CD4-positive, alpha-beta T cell treated with Interleukin-6 for 4 hours (primary cell): ENCODE measurements at regions not wholly inside any gene's neighbourhood (a gene's known extent, or its start where the extent isn't known, plus 50 kb on each side); places are given as distances from the start of the nearest gene placed in this dataset.

Experiments used
- DNase-seq: peaks from one replicate; pipeline ENCODE4 v3.0.0-alpha.2; 2020; ENCODE audit warnings: mixed read lengths

- no peak for DNase-seq
These were observed 100.1 kb downstream of the MAFB start for GRCh38 chr20:40588891-40589290.

GRCh38 chr20:40587038-40587437 is 102.0 kb downstream of the MAFB start:
- DNase-seq, result no peak

DNA sequence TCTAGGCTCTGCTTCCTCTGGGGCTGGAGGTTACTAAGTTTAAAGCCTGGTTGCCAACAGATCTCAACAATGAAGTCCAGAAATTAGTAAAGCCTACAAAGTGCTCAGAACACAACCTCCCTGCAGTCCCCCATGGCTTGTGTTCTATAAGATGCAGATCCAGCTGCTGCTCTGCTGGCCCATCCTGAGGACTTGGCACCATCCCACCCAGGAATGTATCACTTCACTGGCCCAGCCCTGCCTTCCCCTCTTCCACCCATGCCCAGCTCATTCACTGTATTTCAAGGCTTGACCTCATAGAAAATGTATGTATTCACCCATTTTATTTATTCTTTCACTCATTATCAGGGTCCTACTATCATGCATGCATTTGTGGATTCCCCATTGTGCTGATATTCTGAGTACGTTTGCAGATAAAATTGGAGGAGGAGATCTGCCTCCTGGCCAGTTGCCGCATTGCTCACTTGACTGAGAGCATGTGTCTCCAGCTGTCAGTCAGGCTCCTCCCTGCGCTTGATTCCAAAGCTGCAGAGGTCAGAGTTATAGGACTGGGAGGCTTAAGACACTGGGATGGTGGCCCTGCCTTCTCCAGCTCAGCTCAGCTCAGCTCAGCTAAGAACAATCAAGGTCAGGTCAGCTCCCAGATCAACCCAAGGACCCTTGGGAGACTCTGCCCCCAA is 104.8 kb downstream of the MAFB start:
- no peak for DNase-seq

DNA sequence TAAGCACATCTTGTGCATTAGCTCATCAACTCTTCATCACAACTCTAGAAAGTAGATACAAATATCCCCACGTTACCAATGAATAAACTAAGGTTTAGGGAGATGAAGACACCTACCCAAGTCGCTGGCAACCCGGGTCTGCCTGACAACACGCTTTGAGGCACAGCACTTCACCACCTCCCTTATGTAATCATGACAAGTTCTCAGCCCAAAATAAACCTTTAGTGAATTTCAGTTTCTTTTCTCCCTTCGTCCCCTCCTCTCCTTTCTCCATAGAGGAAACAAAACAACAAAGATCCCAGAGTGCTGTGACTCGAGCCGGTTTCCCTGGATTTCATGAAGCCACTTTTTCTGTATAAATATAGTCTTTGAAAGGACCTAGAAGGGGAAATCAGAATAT is 105.4 kb downstream of the MAFB start:
- no peak for DNase-seq

DNA sequence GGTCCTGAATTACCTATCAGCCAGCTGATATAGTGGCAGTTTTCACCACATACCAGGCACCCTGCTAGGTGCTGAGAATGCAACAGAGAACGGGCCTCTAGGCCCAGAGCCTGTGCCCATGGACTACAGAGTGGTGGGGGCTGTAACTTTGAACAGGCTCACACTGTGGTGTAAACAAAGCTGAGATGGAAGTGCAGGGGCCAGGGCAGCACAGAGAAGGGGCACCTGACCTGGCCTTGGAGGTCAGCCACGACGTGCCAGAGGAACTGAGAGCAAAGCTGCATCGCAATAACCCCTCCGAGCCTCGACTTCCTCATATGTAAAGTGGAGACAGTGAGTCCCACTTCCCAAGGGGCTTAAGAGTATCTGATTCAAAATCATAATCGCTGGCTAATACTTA is 105.8 kb downstream of the MAFB start:
- no peak for DNase-seq

GRCh38 chr20:40582531-40582930 is 106.5 kb downstream of the MAFB start:
- no peak for DNase-seq

DNA sequence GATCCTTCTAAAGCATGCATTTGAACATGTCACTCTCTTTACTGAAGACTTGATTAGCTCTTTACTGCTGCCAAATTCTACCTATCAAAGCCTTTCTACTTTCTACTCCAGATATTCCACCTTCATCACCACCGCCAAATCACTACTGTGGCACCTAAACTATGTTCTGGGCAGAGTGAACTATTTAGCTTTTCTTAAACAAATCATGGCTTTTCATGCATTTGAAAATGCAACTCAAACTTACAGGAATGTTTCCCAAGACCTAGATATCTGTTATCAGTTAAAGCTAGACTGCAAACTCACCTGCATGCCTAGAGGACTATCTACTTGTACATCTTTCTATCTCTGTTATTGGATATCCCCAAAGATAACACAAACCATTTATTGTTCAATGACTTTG is 109.3 kb downstream of the MAFB start:
- no peak for DNase-seq

GRCh38 chr20:40578961-40579360 is 110.1 kb downstream of the MAFB start:
- no peak for DNase-seq

- no peak for DNase-seq
These were observed 113.2 kb downstream of the MAFB start for GRCh38 chr20:40575851-40576250.

DNA sequence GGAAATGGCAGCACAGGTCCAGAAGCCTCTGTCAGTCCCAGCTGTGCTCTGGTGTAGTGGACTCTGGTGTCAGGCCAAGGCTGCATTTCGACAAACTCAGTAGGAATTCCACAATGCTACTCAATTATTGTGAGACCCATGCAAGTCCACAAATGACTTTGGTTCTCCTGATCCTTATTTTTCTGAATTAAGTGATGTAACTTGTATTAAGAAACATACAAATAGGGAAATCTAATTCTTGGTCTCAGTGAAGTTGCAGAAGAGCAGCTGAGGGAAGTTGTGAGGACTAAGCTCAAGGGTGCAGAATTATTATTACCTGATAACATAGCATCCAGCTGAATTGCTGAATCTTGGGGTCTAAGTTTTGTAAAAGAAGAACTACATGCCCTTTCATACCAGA is 116.8 kb downstream of the MAFB start:
- no peak for DNase-seq

DNA sequence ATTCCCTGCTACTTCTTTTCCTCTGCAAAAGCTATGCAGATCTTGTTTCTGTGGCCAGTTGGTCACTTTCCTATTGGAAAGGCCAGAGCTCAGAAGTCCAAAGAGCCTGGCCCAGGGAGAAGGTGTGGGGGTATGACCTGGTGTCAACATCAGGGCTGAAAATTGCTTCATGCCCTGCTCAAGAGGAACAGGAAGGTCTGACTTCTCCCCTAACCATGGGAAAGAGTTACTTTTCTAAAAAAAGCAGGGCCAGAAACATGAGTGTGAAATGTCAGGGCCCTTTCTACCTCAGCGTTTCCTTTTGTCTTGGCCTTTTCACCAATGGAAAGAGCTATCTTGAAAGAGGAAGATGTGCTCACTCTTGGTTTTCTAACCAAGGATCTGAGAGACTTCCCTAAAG is 117.4 kb downstream of the MAFB start:
- DNase-seq, result no peak

- no peak for DNase-seq
These were observed 120.8 kb downstream of the MAFB start for GRCh38 chr20:40568200-40568599.

GRCh38 chr20:40565682-40566040 is 123.4 kb downstream of the MAFB start:
- no peak for DNase-seq

DNA sequence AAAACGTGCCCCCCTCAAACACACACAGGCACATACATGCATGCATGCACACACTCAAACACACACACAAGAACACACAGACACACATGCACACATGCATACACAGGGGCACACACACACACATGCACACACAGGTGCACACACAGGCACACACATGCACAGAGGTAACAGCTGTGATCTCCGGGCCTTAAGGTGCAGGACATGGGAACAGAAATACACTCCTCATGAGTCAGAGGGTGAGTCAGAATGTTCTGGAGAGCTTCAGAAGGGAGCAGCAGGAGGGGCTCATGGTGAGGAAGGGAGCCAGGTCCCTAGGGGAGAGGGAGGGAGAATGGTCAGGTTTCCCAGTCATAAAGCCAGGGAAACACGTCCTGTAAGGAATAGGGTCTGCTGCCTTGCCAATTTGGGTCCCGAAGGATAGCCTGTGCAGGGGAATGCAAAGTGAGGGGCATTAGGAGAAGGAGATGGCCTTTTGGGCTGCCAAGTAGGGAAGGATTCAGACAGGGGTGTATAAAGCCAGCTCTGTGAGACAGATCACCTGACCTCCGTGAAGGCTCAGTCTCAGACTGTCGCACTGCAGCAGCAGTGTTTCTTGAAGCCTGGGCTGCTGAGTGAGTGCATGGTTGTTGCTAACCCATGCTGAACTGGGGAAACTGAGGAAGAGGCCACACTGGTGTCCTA is 123.9 kb downstream of the MAFB start:
- DNase-seq, result no peak

- DNase-seq, result no peak
These were observed 125.6 kb downstream of the MAFB start for GRCh38 chr20:40563296-40563950.

- DNase-seq, result no peak
These were observed 127.0 kb downstream of the MAFB start for GRCh38 chr20:40562031-40562430.

DNA sequence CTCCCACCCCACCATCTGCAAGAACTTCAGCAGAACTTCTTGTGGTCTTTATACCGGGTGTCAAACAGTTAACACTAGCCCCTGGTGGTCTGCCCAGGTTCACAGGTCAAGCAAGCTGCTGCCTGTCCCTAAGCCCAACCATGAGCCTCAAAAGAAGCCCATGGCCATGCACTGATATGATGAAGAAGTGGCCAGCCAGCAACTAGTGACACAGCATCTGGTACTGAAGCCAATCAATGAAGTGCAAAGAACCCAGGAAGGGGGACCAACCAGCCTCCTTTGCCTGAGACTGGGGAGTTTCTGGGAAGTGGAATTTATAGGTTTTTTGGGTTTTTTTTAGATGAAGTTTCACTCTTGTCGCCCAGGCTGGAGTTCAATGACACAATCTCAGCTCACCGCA is 127.8 kb downstream of the MAFB start:
- DNase-seq, result no peak

DNA sequence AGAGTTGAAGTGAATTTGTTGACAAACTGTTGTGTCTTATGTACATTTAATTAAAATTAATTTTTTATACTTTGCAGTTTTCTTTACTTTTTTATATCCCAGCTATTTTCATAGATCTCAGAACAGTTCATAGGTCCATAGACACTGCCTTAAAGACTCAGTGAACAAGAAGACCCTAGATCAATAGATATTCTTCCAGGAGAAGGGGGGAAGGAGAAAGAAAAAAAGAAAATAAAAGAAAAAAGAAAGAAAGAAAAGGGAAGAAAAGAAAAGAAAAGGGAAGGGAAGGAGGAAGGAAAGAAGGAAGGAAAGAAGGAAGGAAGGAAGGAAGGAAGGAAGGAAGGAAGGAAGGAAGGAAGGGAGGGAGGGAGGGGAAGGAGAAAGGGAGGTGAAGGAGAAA is 130.8 kb downstream of the MAFB start:
- no peak for DNase-seq

GRCh38 chr20:40551125-40551530 is 137.9 kb downstream of the MAFB start:
- DNase-seq, result no peak

DNA sequence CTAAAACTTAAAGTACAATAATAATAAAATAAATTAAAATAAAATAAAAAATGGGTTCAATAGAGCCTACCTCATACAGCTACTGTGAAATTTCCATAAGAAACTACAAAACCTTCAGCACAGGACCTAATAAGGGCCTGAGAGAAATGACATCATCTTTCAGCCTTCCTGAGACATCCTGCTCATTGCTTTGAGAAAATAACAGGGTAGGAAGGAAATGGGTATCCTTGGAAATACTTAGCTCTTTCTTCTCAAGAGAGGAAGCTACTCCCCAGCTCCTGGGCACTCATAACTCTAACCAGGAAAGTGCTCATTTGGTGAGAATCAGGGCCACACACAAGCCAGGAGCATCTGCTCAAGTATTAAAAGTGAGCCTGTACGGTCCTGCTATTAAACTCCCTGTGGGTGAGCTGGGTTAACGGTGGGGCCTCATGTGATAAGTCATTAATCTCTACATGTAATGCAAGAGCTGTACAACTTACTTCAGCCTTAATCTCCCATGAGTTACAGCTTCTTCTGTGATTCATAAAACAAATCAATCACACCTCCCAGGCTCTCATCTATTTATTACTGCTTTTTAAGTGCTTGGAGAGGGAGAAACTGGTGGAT is 141.4 kb downstream of the MAFB start:
- DNase-seq, result no peak

- no peak for DNase-seq
These were observed 143.6 kb downstream of the MAFB start for GRCh38 chr20:40545478-40545877.

- no peak for DNase-seq
These were observed 147.0 kb downstream of the MAFB start for GRCh38 chr20:40542065-40542464.

- DNase-seq, result no peak
These were observed 148.9 kb downstream of the MAFB start for GRCh38 chr20:40540166-40540565.

- DNase-seq, result no peak
These were observed 150.9 kb downstream of the MAFB start for GRCh38 chr20:40538131-40538530.
